Transverse colon (tissue), 3 donors: ENCODE measurements at regions not wholly inside any gene's neighbourhood (a gene's known extent, or its start where the extent isn't known, plus 50 kb on each side); places are given as distances from the start of the nearest gene placed in this dataset.
"Not testable (repeated sequence)": the region's sequence is repeated elsewhere in the genome, so short reads cannot be mapped to it uniquely, and the experiment has no call there.

Experiments
- POLR2A ChIP-seq: fragments of 450-650 bp; IDR thresholded peaks from one replicate; pipeline ENCODE4 v1.6.1; 2016; ENCODE audit warnings: antibody characterized with exemption, mild to moderate bottlenecking, moderate library complexity
- POLR2AphosphoS5 ChIP-seq, 3 donors: sonication (generic); formaldehyde crosslinking; IDR thresholded peaks; one replicate each; pipeline ENCODE4 v1.6.1; 2016; ENCODE audit warnings: antibody characterized with exemption in 3 of 3

- not testable (repeated sequence) for TF ChIP-seq POLR2AphosphoS5 (IDR thresholded peaks at IDR 0.05); POLR2A
Observed at GRCh38 chr5:120132347-120132746, 331.8 kb upstream of the PRR16 start.
